ENCODE measurements at regions not wholly inside any gene's neighbourhood (a gene's known extent, or its start where the extent isn't known, plus 50 kb on each side); places are given as distances from the start of the nearest gene placed in this dataset.

DNA sequence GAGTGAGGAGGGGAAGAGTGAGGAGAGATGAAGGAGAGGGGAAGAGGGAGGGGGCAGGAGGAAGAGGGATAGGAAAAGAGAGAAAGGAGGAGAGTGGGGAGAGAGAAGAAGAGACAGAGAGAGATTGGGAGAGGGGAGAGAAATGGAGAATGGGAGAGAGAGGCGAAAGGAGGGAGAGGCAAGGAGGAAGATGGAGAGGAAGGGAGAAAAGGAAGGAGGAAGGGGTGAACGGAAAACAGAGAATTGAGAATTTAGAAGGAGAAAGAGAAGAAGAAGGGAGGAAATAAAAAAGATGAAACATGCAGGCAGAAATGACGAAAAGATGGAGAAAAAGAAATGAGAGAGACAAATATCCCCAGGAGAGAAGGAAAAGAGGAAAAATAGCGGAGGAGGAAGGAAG lies 502.8 kb downstream of the MN1 start:
- DNase-seq, result no peak
- ChIA-PET CTCF (no interaction called here), POLR2A (no interaction called here)
- Mint-ChIP-seq H3K9me3 (no peaks in the 10 kb centered on the region), H3K4me1 (no peaks in the 10 kb centered on the region), H3K27ac (no peak overlapping the region), H3K27me3 (peaks cover 7% of the 10 kb centered on the region), H3K4me3 (no peak overlapping the region), H3K36me3 (ENCODE audit: low read depth) (no peaks in the 10 kb centered on the region)

DNA sequence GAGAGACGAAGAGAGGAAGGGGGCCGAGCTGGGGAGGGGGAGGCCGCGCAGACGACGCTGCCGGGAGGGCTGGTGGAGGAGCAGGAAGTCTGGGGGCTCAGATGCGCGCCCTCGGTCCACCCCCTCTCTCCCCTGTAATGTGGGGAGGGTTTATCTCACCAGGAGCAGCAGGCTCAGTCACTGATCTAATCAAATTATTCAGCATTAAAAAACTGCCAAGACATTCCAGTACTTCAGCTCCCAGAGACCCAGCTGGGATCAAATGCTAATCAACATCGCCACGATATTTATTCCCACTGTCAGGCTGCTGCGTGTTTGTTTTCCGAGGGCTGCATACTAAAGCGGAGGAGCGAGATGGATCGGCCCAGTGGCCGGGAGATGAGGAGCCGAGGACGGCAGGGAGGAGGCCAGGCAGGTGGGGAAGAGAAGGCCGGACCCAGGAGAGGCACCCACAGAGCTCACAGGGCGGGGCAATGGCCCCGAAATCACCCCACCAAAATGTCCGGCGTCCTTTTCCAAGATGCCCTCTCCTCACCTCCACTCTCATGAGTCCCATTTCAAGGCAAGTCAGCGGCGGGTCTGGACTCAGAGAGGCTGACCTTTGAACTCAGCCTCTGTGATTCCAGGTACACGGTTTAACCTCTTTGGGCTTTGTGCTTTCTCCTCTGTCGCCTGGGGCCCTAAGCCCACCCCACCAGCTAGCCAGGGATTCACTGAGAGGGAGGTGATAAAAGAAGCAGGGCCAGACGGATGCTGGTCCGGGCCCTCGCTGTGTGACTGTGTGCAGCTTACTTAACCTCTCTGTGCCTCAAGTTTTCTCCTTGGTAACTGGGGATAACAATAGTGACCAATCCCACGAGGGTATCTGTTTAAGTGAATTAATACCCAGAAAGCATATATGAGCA lies 502.1 kb downstream of the MN1 start:
- Mint-ChIP-seq H3K36me3 (ENCODE audit: low read depth) (no peaks in the 10 kb centered on the region), H3K9me3 (no peaks in the 10 kb centered on the region), H3K4me1 (no peaks in the 10 kb centered on the region), H3K27ac (no peak overlapping the region), H3K27me3 (peaks cover 7% of the 10 kb centered on the region), H3K4me3 (no peak overlapping the region)
- ChIA-PET POLR2A (no interaction called here), CTCF (no interaction called here)
- no peak for DNase-seq

DNA sequence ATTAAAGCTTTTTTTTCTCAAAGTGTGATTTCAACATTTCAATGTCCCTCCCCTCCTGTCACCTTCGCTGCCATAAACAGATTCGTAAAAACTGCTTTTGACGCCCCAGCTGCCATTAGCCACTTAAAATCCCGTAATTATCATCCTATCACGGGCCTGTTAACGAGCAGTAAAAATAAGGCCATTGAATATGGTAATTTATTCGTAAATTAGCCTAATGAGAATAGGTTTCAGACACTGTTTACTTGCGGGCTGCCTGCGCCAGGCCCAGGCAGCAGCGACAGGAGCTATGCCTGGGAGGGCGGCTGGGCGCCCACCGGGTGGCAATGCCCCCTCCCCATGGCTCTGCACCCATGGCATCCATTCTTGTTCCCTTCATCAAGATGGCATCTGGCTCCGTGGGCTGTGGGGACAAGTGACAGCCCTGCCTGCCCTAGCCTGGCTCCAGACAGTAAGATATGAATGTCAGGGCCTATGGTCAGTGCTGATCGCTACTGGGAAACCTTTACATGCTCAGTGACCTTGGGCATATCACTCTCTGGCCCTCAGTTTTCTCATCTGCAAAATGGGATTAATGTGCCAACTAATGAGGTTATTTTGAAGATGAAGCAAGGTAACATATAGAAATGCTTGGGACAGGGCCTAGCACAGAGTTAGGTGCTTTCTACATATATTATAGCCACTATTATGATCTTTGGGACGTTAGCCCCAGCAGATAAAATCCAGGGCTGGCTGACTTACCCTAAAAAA lies 500.8 kb downstream of the MN1 start:
- Mint-ChIP-seq H3K27ac (no peak overlapping the region), H3K4me1 (no peaks in the 10 kb centered on the region), H3K9me3 (no peaks in the 10 kb centered on the region), H3K27me3 (peaks cover 7% of the 10 kb centered on the region), H3K4me3 (no peak overlapping the region), H3K36me3 (ENCODE audit: low read depth) (no peaks in the 10 kb centered on the region)
- DNase-seq, result no peak
- ChIA-PET POLR2A (no interaction called here), CTCF (no interaction called here)

DNA sequence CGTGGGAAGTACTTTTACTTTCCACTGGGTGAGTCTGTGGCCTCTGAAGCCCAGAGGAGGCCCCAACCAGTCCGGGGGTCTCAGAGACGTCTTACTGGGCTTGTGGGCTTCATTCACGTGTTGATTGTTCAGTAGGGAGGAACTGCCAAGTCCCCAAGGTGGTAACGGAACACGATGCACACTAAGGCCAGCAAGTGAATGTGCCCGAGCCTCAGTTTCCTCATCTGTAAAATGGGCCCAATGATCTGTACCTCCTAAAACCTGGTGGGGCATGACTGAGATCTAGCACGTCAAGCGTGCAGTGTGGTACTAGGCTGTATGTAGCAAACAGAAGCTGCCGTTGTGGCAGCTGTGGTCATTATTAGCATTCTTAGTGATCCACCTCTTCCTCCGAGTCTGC lies 499.1 kb downstream of the MN1 start:
- Mint-ChIP-seq H3K4me3 (no peak overlapping the region), H3K36me3 (ENCODE audit: low read depth) (no peaks in the 10 kb centered on the region)
- POLR2A ChIA-PET, result no interaction called here

DNA sequence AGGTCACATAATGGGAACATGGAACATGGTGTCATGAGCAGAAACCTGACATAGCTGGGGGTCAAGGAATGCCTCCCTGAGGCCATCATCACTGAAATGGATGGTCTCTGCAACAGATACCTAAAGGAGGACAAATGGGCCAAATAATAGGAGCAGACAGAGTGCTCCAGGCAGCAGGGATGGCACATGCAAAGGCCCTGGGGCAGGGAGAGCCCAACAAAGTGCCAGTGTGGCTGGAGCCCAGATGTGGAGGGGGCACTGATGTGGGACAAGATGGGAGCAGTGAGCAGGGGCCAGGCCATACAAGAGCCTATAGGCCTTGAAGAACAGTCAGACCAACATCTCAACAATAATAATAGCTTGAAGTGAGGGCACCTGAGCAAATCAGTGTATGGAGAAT lies 497.8 kb downstream of the MN1 start:
- POLR2A ChIA-PET, result no interaction called here
- no peak for DNase-seq
- H3K27me3 Mint-ChIP-seq, result peaks cover 3% of the 10 kb centered on the region
- CTCF ChIA-PET, result no interaction called here
- H3K36me3 Mint-ChIP-seq (ENCODE audit: low read depth), result no peaks in the 10 kb centered on the region
- no peak overlapping the region for H3K27ac Mint-ChIP-seq
- H3K9me3 Mint-ChIP-seq, result peaks cover 4% of the 10 kb centered on the region
- no peak overlapping the region for H3K4me3 Mint-ChIP-seq
- no peaks in the 10 kb centered on the region for H3K4me1 Mint-ChIP-seq

More for the DNA sequence above, 499.1 kb downstream of the MN1 start:
- DNase-seq, result no peak
- CTCF ChIA-PET, result no interaction called here
- Mint-ChIP-seq H3K9me3 (peaks cover 2% of the 10 kb centered on the region), H3K4me1 (no peaks in the 10 kb centered on the region), H3K27me3 (peaks cover 7% of the 10 kb centered on the region), H3K27ac (no peak overlapping the region)

DNA sequence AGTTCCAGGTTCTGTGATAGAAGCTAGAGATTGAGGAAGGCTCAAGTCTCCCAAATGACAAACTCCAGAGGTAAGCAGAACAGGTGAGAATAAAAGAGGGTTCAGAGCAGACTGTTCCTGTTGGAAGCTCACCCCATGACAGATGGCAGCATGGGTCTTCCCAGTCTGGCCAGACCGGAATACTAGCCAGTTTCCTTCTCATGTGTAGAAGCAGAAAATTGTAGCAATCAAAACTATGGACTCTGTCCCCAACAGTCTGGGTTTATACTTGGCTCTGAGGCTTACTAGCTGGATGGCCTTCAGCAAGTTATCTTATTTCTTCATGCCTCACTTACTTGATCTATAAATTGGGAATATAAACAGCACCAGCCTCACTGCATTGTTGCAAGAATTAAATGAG lies 494.8 kb downstream of the MN1 start:
- ChIA-PET CTCF (no interaction called here), POLR2A (no interaction called here)
- no peaks in the 10 kb centered on the region for H3K27me3 Mint-ChIP-seq
- H3K9me3 Mint-ChIP-seq, result peaks cover 5% of the 10 kb centered on the region
- DNase-seq, result no peak
- no peak overlapping the region for H3K27ac Mint-ChIP-seq
- H3K4me3 Mint-ChIP-seq, result no peak overlapping the region
- H3K4me1 Mint-ChIP-seq, result no peaks in the 10 kb centered on the region
- no peaks in the 10 kb centered on the region for H3K36me3 Mint-ChIP-seq (ENCODE audit: low read depth)

DNA sequence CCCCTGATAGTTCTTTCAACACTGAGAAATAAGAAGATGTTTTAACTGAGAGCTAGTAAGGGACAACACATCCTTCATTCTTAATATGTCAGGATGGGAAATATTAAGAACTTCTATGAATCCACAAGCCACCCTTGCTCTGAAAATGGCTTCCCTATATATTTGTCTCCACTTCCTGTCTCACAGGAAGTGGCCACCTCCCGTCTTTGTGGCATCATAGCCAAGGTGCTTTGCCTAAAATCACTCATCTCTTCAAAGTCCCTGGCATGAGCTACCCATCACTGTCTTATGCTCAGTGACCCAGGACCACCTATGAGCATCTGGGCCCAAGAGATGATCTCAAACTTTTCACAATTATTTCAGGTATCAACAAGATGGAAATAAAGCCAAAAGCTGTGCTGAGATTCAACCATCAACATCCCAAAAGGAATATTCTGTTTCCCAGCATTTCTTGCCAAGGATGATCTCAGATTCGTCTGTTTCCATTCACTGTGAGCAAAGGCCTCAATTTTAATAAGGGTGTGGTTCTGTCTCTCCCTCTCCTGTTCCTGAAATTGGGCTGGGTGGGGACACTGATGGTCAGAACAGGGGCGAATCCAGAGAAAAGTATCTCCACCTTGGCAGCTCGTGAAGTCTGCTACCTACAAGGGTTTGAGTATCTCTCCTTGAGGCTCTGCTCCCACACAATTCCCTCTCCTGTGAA lies 493.9 kb downstream of the MN1 start:
- H3K4me3 Mint-ChIP-seq, result no peak overlapping the region
- peaks cover 5% of the 10 kb centered on the region for H3K9me3 Mint-ChIP-seq
- no peaks in the 10 kb centered on the region for H3K36me3 Mint-ChIP-seq (ENCODE audit: low read depth)
- no peak overlapping the region for H3K27ac Mint-ChIP-seq
- DNase-seq, result no peak
- H3K4me1 Mint-ChIP-seq, result no peaks in the 10 kb centered on the region
- CTCF ChIA-PET, result no interaction called here
- no peaks in the 10 kb centered on the region for H3K27me3 Mint-ChIP-seq
- POLR2A ChIA-PET, result no interaction called here

DNA sequence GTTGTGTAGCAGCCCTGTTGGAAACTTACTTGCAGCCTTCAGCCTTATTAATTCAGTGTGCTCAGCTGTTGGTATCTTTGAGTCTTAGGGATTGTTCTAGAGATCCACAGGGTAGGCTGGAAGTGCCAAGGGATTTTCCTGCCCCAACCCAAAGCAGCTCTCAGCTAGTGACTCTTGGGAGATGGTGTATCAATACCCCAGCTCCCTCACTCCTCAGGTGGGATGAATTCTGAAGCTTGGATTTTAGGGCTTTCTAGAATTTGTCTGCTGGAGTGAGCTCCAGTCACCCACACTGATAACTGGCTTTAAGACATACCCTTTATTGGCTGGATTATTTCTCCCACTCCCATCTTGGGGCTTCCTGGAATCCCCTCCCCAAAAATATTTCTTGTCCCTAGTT lies 493.0 kb downstream of the MN1 start:
- H3K27ac Mint-ChIP-seq, result no peak overlapping the region

DNA sequence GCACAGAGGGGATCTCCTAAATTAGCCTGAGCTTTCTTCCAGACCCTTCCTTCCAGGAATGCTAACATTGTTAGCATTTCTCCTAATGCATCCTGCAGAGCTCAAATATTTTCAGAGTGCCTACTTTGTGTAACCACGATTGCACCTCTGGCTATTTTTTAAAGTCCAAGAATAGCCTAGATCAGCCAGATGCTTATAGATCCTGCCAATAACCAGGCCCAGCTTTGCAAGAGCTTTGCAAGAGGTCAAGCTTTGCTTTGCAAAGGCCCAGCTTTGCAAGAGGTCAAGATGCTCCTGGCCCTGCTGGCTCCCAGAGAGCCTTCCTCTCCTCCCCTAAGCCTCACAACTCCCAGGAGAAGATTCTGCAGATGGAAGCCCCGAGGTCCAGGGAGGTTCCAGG lies 491.9 kb downstream of the MN1 start:
- POLR2A ChIA-PET, result no interaction called here

More for the DNA sequence above, 493.0 kb downstream of the MN1 start:
- H3K4me3 Mint-ChIP-seq, result no peak overlapping the region
- peaks cover 5% of the 10 kb centered on the region for H3K9me3 Mint-ChIP-seq
- no peaks in the 10 kb centered on the region for H3K36me3 Mint-ChIP-seq (ENCODE audit: low read depth)
- H3K4me1 Mint-ChIP-seq, result no peaks in the 10 kb centered on the region
- H3K27me3 Mint-ChIP-seq, result no peaks in the 10 kb centered on the region
- DNase-seq, result no peak
- ChIA-PET CTCF (no interaction called here), POLR2A (no interaction called here)

DNA sequence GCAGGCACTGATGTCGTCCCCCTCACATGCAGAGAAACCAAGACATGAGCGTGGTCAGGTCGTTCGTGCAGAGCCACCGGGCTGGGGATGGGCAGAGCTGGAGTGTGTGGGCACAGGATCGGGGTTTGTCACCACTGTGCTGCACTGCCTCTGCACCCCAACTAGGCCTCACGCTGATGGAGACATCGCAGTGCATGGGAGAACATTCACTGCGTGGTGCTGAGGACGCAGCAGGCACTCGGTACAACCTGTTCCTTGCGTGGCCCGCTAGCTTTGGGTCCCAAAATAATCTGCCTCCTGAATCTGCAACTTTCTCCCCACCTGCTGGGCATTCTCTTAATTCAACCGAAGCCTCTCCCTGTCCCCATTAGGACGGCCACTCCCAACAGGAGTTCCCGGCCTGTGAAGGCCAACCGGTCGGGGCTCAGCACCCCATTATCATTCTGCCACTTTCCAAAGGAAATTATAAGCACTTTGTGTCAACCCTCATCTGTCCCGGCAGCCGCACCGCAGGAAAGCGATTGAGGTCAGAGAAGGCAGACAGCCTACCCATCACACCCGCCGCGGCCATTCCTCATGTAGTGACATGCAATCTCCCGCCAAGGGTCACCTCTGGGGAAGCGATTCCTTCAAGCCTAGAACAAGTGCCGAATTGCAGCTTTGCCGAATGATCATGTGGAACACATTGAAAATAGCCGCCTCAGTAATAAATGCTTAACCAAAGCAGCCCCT lies 490.4 kb downstream of the MN1 start:
- DNase-seq, result no peak
- POLR2A ChIA-PET, result no interaction called here
- Mint-ChIP-seq H3K27me3 (no peaks in the 10 kb centered on the region), H3K4me1 (no peaks in the 10 kb centered on the region), H3K27ac (no peak overlapping the region), H3K4me3 (no peak overlapping the region), H3K9me3 (peaks cover 5% of the 10 kb centered on the region), H3K36me3 (ENCODE audit: low read depth) (no peaks in the 10 kb centered on the region)
- CTCF ChIA-PET, result no interaction called here

More for the DNA sequence above, 491.9 kb downstream of the MN1 start:
- DNase-seq, result no peak
- H3K36me3 Mint-ChIP-seq (ENCODE audit: low read depth), result no peaks in the 10 kb centered on the region
- CTCF ChIA-PET, result no interaction called here
- H3K4me3 Mint-ChIP-seq, result no peak overlapping the region
- H3K27me3 Mint-ChIP-seq, result no peaks in the 10 kb centered on the region
- peaks cover 5% of the 10 kb centered on the region for H3K9me3 Mint-ChIP-seq
- H3K27ac Mint-ChIP-seq, result no peak overlapping the region
- no peaks in the 10 kb centered on the region for H3K4me1 Mint-ChIP-seq

DNA sequence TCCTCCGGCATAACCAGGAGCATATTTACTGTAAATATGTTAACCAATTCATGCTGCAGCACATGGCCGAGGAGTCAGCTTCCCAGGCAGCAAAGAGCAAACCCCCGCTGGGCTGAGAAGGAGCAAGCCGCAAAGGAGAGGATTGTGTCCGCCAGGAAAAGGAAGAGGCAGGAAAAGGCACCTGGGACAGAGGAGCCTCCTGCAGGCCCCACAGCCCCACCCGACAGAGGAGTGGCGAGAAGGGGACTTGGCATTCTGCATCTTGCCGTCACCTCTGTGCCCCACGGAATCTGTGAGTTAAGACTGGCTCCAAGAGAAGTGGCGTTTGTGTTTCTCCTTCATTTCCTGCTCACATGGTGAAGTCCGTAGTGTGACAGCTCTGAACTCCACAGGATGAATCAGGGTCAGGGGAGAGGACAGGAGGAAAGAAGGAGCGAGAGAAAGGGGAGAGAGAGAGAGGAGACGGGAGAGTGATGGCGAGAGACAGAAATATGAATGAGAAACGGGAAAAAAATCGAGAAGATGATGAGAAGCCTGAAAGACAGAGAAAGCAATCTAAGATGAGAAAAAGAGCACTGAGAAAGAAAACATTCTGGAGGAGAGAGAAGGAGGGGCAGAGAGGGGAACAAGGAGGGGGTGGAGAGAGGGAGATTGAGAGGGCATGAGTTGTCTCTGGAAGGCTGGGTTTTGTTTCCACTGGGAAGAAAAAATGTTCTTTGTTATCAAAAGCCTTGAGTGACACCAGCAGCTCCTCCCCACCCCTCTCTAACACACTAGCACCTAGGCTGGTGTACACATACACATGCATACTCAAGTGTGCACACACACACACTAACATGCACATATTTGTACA lies 489.6 kb downstream of the MN1 start:
- no peaks in the 10 kb centered on the region for H3K4me1 Mint-ChIP-seq
- ChIA-PET POLR2A (no interaction called here), CTCF (no interaction called here)
- H3K27me3 Mint-ChIP-seq, result no peaks in the 10 kb centered on the region
- H3K4me3 Mint-ChIP-seq, result no peak overlapping the region
- H3K36me3 Mint-ChIP-seq (ENCODE audit: low read depth), result no peaks in the 10 kb centered on the region
- H3K27ac Mint-ChIP-seq, result no peak overlapping the region
- DNase-seq, result no peak
- H3K9me3 Mint-ChIP-seq, result peaks cover 5% of the 10 kb centered on the region

DNA sequence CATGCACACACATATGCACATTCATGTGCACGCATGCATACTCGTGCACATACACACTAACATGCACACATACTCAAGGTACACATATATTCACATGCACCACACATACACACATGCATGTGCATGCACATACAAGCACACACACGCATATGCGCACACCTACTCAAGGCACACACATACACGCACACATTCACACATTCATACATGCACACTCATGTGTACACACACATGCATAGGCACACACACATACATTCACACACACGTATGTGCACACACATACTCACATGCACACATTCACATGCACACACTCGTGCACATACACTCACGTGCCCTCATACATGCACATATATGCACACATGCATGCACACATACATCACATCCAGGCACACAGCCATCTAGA lies 489.0 kb downstream of the MN1 start:
- ChIA-PET CTCF (no interaction called here), POLR2A (no interaction called here)
- H3K27me3 Mint-ChIP-seq, result no peaks in the 10 kb centered on the region
- H3K4me1 Mint-ChIP-seq, result no peaks in the 10 kb centered on the region
- H3K9me3 Mint-ChIP-seq, result peaks cover 3% of the 10 kb centered on the region
- no peaks in the 10 kb centered on the region for H3K36me3 Mint-ChIP-seq (ENCODE audit: low read depth)
- no peak overlapping the region for H3K4me3 Mint-ChIP-seq
- H3K27ac Mint-ChIP-seq, result no peak overlapping the region
- DNase-seq, result no peak

Measured in activated CD4-positive, alpha-beta memory T cell treated with anti-CD3 and anti-CD28 coated beads, Interleukin-2, amount 10 ng/mL, durations not matched to agents 7 days and 5 days (primary cell).